ENCODE measurements at regions not wholly inside any gene's neighbourhood (a gene's known extent, or its start where the extent isn't known, plus 50 kb on each side); places are given as distances from the start of the nearest gene placed in this dataset.

- Histone ChIP-seq H3K27ac (no peak overlapping the region), H3K9ac (no peak overlapping the region), H4K20me1 (ENCODE audit: low read depth) (no peaks in the 10 kb centered on the region), H3K4me2 (no peak overlapping the region), H2AFZ (replicated peaks) (no peak overlapping the region), H3K4me1 (no peaks in the 10 kb centered on the region), H3K36me3 (no peaks in the 10 kb centered on the region), H3K4me3 (no peak overlapping the region), H3K27me3 (no peaks in the 10 kb centered on the region), H3K79me2 (ENCODE audit: low read depth) (no peaks in the 10 kb centered on the region), H3F3A (ENCODE audit: low read depth) (no peaks in the 10 kb centered on the region), H3K9me3 (ENCODE audit: low read depth) (no peaks in the 10 kb centered on the region)
- H3K27ac Mint-ChIP-seq, result peak overlapping the region; percentile 61
- no peak for DNase-seq (ENCODE audit: low spot score)
- peaks cover 1% of the 10 kb centered on the region for H3K36me3 Mint-ChIP-seq
- peaks cover 6% of the 10 kb centered on the region for H3K27me3 Mint-ChIP-seq (ENCODE audit: insufficient read depth, low read depth)
- TF ChIP-seq, protein P1, sequence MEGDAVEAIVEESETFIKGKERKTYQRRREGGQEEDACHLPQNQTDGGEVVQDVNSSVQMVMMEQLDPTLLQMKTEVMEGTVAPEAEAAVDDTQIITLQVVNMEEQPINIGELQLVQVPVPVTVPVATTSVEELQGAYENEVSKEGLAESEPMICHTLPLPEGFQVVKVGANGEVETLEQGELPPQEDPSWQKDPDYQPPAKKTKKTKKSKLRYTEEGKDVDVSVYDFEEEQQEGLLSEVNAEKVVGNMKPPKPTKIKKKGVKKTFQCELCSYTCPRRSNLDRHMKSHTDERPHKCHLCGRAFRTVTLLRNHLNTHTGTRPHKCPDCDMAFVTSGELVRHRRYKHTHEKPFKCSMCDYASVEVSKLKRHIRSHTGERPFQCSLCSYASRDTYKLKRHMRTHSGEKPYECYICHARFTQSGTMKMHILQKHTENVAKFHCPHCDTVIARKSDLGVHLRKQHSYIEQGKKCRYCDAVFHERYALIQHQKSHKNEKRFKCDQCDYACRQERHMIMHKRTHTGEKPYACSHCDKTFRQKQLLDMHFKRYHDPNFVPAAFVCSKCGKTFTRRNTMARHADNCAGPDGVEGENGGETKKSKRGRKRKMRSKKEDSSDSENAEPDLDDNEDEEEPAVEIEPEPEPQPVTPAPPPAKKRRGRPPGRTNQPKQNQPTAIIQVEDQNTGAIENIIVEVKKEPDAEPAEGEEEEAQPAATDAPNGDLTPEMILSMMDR (IDR thresholded peaks at IDR 0.05), result no peak
- TF ChIP-seq EZH2 (IDR thresholded peaks at IDR 0.05) (no peak), EZH2phosphoT487 (IDR thresholded peaks at IDR 0.05) (no peak)
- H3K4me1 Mint-ChIP-seq, result peaks cover 19% of the 10 kb centered on the region
- no peak overlapping the region for H3K4me3 Mint-ChIP-seq
- no peaks in the 10 kb centered on the region for H3K9me3 Mint-ChIP-seq
These were observed 420.6 kb upstream of the SLC30A5 start for GRCh38 chr5:68673106-68673822.

DNA sequence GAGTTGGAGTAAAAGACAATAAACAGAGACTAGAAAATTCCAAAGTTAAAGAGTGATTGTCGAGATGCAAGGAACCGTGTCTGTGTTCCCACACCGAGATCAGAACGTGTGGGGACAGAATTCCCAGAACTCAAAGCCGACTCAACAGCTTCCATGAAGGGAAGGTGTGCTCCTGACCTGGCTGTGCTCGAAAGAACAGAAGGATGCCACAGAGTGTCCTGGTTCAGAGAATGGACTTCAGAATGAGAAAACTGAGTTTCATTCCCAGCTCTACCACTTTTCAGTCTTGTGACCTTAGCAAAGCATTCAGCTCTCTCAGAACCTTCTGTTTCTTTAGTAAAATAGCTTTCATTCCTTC lies 420.0 kb upstream of the SLC30A5 start:
- no peak overlapping the region for H3K9ac ChIP-seq
- no peaks in the 10 kb centered on the region for H3F3A ChIP-seq (ENCODE audit: low read depth)
- Mint-ChIP-seq H3K4me1 (peaks cover 19% of the 10 kb centered on the region), H3K27ac (peak overlapping the region; percentile 61), H3K9me3 (no peaks in the 10 kb centered on the region), H3K4me3 (no peak overlapping the region), H3K36me3 (peaks cover 1% of the 10 kb centered on the region), H3K27me3 (ENCODE audit: insufficient read depth, low read depth) (peaks cover 6% of the 10 kb centered on the region)
- no peaks in the 10 kb centered on the region for H3K4me1 ChIP-seq
- no peak overlapping the region for H3K4me3 ChIP-seq
- no peak overlapping the region for H2AFZ ChIP-seq (replicated peaks)
- no peaks in the 10 kb centered on the region for H3K36me3 ChIP-seq
- TF ChIP-seq EZH2phosphoT487 (IDR thresholded peaks at IDR 0.05) (no peak), EZH2 (IDR thresholded peaks at IDR 0.05) (no peak)
- TF ChIP-seq, protein P1 (IDR thresholded peaks at IDR 0.05), result no peak
- H3K27me3 ChIP-seq, result no peaks in the 10 kb centered on the region
- no peaks in the 10 kb centered on the region for H3K79me2 ChIP-seq (ENCODE audit: low read depth)
- no peak for DNase-seq (ENCODE audit: low spot score)
- no peaks in the 10 kb centered on the region for H3K9me3 ChIP-seq (ENCODE audit: low read depth)
- no peak overlapping the region for H3K4me2 ChIP-seq
- H4K20me1 ChIP-seq (ENCODE audit: low read depth), result no peaks in the 10 kb centered on the region
- no peak overlapping the region for H3K27ac ChIP-seq

DNA sequence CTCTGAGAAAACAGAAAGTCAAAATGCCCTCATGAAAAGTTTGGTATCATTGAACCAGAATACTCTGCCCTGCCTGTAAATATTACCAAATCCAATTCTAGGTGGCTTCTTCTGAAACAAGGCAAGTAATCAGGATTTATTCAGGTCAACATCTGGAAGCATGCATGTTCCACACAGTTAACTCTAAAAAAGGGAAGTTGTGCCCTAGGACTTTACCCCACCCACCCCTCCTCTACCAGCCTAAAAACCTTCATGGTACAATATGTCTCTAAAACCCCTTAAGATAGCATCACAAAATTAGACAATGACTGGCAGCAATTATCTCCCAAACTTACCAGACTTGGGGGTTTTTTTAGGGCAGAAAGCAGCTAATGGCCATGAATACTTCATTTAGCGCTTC lies 414.8 kb upstream of the SLC30A5 start:
- no peak for DNase-seq (ENCODE audit: low spot score)
- Histone ChIP-seq H3K4me2 (no peak overlapping the region), H3K4me3 (no peak overlapping the region), H4K20me1 (ENCODE audit: low read depth) (no peaks in the 10 kb centered on the region), H3K9me3 (ENCODE audit: low read depth) (no peaks in the 10 kb centered on the region), H3K27ac (no peak overlapping the region), H2AFZ (replicated peaks) (no peak overlapping the region), H3K9ac (no peak overlapping the region), H3K4me1 (no peaks in the 10 kb centered on the region), H3K79me2 (ENCODE audit: low read depth) (no peaks in the 10 kb centered on the region), H3F3A (ENCODE audit: low read depth) (no peaks in the 10 kb centered on the region), H3K36me3 (no peaks in the 10 kb centered on the region), H3K27me3 (no peaks in the 10 kb centered on the region)
- Mint-ChIP-seq H3K36me3 (peaks cover 1% of the 10 kb centered on the region), H3K4me1 (peaks cover 5% of the 10 kb centered on the region), H3K27ac (no peak overlapping the region), H3K9me3 (no peaks in the 10 kb centered on the region), H3K4me3 (no peak overlapping the region), H3K27me3 (ENCODE audit: insufficient read depth, low read depth) (peaks cover 5% of the 10 kb centered on the region)
- no peak for TF ChIP-seq EZH2phosphoT487 (IDR thresholded peaks at IDR 0.05)
- TF ChIP-seq, protein P1 (IDR thresholded peaks at IDR 0.05), result no peak
- no peak for TF ChIP-seq EZH2 (IDR thresholded peaks at IDR 0.05)

Data from neural progenitor cell (in vitro differentiated cells).